Activated naive CD4-positive, alpha-beta T cell treated with anti-CD3 and anti-CD28 coated beads, Interleukin-2, amount 50 U/mL, for 16 hours (primary cell): ENCODE measurements at regions not wholly inside any gene's neighbourhood (a gene's known extent, or its start where the extent isn't known, plus 50 kb on each side); places are given as distances from the start of the nearest gene placed in this dataset.

Experiments
- DNase-seq: peaks from one replicate; pipeline ENCODE4 v3.0.0-alpha.2; 2020

DNA sequence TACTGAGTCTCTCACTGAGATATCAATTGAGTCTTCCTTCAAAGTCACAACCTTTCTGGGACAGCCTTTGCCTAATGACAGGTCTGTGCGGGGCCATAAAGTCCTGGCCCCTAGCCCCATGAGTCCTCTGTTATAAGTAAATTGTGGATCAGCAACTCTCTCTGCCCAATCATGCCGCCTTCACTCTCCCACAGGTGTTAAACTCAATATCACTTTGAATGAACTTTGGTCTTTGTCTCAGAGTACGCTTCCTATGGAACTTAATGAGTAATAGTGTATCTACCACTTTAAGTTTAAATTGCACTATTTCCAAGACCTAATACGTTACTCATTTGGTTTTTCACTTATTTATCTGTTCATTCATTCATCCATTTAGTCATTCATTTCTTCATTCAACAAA lies 826.4 kb downstream of the TUSC7 start:
- DNase-seq: no peak

DNA sequence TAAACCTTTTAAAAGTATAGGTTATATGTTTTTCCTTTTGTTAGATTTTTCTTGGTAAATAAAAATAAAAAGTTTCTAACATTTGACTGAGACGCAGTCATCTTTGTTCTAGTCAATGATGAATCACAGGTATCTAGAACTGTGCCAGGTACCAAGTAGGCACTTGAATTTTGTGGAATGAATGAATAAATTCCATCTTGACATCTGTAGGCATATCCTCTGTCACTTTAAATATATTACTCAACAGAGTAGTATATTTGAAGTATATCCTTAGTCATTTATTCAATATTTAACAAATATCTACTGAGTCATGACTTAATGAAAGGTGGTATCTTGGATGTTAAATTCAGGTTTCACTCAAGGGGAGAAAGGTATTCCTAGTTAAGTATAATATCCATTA lies 828.4 kb downstream of the TUSC7 start:
- no peak for DNase-seq

DNA sequence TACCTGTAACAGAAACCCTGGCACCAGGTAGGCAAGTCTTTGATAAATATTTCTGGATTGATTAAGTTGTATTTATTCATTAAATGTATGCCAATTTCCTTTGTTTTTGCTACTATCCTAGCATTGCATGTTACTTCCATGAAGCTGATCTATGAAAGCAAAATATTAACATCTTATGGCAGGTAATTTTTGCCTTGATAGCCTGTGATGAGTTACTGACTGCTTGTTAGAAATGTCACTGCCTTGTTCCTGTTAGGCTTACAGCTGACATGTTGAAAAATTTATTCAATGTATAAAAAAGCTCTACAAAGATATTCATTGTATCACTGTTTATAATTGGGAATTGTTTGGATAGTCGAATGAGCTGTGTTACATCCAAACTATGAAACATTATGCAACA lies 830.1 kb downstream of the TUSC7 start:
- no peak for DNase-seq

DNA sequence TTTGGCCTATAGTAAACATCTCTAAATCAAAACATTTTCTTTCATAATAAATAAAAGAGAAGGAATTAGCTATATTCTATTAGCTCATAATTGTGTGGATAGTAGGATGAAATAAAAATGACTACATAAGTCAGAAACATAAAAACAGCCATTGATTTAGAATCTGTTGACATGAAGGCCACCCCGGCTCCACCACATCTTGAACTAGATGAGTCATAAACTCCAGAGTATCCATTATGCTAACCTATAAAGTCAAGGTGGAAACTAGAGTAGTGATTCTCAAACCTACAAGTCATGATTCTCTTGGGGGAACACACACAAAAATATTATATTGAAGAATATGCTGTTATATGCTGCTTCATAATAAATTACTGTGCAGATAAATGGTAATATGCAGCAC lies 831.0 kb downstream of the TUSC7 start:
- no peak for DNase-seq

DNA sequence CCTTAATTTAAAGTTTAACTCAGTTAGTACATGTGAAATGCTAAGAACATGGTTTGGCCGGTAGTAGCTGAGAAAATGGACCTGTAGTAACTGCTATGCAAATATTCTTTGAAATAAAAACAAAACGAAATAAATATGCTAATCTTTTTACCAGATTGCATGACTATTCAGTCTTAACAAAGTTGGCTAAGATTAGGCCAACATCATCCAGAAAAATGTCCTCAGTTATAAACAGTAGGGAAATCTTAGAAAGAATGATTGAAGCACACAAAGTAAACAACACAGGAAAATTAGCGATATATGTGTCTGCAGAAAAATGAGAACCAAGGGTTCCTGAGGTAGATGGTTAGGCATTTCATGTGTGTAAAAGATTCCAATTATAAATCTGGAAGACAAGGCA lies 832.1 kb downstream of the TUSC7 start:
- no peak for DNase-seq

DNA sequence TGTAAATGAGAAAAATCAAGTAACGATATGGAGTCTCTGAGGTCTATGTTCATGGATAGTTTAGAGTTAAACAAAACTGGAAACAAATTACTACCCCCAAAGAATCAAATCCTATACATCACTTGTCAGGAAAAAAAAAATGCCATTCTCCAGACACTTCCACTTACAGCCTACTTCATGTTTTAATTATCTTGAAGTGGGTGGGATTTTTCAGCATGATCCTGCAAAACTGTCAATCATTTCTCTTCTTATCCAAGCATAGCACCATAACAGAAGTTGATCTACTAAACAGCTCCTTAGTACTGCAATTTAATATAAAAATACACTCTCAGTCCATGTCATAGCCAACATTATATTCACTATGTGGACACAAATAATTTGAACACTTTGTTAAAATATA lies 833.9 kb downstream of the TUSC7 start:
- DNase-seq: no peak

DNA sequence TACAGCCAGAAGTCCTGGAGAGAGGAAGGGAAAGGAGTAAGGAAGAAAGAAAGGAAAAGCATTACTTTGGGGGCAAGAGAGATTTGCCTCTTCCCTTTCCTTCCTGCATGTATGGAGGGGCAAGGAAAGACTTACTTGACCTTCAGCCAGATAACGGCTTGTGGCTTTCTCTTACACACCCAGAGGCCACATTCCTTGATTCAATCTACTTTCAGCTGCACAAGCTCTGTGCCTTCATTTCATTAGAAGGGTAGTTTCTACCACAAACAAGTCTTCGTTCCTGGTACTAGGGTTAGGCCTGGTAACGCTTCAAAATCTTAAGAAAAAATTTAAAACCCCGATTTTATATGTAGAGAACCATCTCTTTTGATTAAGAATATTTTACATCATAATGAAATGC lies 835.9 kb downstream of the TUSC7 start:
- DNase-seq: no peak

DNA sequence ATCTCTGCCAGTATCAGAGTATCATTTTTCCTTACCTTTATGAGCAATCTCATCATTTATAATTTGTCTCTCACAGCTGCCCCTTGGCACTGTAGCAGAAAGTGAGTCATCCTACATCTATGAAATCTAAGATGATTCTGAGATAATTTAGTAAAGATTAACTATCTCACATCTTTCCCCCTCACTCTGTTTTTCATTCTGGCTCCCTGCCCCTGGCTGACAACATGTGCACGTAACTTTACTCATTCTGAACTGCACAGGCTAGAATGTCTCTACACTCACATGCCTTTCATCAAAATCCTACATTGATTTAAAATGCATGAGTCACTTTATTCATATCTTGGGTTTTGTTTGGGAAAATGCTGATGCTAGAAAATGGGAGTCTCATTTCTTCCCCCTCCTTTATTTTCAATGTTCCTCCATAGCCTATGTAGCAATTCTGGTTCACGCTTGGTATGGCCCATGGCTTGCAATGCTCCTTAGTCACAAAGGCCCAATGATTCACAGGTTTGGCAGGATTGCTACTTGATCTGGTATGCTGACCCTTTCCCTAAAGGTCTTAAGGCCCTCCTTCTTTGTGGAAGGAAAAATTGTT lies 838.5 kb downstream of the TUSC7 start:
- no peak for DNase-seq

DNA sequence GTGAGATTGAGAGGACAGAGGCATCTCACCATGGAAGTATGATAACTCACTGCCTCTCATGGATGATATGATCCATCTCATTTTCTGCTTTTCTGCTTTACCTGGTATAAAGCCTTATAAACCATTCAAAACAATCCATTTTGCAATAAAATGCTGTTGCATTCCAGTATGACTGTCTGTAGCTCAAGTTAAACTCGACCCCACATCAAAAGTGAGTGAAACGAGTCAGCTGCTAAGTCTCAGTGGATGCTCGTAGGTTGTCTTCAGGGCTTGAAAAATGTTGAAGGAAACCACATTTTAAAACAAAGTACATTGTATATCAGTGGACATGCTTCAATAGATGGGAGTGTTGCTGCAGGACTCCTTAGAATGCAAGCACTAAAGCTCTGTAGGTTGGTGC lies 839.0 kb downstream of the TUSC7 start:
- no peak for DNase-seq

DNA sequence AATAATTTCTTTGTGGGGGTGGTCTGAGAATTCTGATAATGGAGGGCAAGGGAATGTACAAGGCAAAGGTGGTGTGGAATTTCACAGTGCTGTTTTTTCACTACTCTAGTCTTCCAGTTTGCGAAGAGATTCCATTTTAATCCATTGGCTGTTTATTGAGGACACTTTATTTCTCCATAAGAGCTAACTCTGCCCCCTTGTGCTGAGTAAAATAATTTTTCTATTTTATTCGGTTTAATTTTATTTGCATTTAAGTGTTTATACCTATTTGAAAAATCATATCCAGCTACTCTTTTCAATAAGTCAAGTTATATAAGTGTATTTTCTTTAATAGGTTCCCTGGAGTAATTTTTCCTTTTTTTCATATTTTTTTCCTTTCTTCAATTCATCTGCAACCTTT lies 840.1 kb downstream of the TUSC7 start:
- no peak for DNase-seq

DNA sequence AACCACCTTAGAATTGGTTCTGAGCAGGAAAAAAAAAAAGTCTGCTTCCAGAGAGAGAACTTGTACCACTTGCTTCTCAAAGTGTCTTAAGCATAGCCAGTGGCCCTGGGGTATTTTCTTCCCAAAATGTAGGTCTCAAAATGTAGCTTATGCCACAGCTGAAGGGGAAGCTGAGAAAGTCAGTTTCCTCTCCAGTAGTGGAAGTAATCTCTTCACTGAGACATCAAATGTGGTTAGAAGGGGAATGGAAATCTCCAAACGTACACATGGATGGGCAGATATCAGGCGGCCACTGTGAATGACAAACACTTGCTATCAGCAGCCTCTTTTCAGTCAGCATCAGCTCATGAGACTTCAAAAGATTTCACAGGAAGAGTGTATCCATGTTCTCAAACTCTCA lies 841.2 kb downstream of the TUSC7 start:
- DNase-seq: no peak

DNA sequence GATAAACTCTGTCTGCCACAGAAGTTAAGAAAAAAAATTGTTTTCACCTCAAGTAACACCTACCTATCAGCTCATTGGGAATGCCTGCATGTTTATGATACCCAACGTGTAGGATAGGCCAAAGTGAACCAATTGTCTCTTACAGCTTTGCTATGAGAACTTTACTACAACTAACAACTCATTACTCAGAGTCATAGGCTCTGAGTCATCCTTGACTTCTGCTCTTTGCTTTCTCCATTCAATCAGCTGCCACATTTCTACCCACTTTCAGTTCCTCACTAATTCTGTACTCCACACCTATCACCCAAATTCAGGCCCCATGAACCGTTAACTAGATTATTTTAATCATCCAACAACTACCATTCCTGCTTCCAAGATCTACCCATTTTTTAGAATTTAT lies 843.9 kb downstream of the TUSC7 start:
- DNase-seq: no peak

DNA sequence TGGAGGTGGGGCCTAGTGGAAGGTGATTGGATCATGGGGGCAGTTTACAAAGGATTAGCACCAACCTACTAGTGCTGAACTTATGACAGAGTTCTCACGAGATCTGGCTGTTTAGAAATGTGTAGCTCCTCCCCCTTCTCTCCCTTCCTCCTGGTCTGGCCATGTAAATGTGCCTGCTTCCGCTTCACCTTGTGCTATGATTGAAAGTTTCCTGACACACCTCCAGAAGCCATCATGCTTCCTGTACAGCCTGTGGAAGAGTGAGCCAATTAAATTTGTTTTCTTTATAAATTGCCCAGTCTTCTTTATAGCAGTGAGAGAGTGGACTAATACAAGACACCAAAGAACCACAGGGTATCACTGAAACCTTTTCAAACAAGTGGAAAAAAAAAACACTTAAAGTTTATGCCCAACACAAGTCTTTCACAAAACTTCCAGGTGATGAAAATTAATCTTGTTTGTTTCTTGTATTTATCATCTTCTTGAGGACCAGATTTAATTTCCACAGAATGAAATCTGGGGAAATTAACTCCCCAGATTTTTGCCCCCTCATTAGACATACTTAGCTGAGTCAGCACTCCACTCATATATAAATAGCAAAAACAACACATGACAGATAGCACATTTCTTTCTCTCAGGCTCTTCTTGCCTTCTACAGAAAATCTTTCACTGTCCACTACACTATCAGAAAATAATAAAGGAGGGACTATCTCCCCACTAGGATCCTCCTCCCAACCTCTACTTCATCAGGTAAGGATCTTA lies 847.2 kb downstream of the TUSC7 start:
- no peak for DNase-seq

DNA sequence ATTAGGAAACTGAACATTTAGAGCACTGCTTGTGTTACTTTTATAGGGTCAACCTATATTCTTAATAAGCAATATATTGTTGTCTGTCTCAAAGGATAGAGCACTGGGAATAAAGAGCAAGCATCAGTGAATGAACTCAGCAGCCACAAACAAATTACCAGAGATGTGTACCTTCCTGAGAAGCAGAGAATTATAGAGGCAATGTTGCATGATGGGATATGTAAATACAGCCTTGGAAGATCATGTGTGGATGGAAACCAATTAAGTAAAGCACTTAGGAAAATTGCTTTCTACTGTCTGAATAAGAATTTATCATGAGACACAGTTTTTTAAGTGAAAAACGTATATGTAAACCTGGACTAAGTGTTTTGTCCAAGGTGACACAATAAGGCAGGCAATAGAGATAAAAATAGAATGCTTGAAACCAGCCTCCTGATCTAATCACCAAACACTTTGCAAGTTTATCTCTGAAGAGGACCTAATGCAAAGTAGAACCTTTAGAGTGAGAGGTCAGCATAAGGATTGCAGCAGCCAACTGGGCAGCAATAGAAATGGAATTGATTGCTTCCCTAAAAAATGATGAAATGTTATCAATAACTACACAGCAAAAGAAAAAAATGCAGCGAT lies 848.0 kb downstream of the TUSC7 start:
- no peak for DNase-seq

DNA sequence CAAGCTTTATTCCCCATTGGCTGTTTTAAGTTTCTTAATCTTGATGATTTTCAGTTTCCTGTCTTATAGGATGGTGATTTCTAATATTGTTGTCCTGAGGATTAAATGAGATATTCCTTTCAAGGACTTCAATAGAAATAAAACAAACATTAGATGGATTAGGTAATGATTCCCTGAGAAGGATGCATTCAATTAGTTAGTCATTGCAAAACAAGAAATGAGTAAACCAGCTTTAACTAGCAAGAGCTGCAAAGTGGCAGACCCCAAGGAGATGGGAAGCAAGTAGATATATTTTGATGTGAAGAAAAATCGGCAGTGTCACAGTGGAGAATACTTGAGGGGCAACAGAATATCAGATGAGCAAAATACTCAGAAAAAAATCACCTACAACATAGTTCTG lies 849.1 kb downstream of the TUSC7 start:
- no peak for DNase-seq

DNA sequence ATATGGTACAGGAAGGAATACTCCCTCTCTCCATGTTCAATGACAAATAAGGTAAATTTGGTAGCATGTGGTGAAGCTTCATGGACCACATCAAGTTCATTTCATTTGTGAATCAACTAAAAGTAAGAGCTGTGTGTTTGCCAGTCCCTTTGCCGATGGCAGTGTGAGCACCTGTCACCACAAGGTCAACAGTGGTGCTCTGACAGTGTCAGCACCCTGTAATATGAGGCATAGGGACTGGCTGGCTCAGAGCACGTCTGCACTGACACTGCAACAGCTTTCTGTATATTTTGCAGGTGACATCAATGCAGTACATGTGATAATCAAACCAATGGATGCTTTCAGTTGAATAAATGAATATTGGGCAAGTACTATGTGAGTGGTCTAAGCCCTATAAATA lies 852.4 kb downstream of the TUSC7 start:
- DNase-seq: no peak

DNA sequence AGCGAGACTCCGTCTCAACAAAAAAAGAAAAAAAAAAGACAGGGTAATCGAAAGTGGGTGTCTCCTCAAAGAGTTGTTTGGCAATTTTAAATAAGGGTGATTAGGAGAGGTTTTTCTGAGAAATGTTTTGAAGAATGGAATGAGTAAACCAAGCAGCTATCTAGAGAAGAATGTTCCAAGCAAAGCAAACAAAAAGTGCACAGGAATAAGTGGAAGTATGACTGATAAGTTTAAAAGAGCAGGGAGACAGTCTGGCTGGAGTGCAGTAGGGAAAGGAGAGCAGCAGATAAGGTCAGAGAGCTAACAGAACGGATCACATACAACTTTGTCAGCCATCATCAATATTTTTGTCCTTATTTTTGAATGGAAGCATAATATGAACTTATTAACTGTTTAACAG lies 853.5 kb downstream of the TUSC7 start:
- no peak for DNase-seq

DNA sequence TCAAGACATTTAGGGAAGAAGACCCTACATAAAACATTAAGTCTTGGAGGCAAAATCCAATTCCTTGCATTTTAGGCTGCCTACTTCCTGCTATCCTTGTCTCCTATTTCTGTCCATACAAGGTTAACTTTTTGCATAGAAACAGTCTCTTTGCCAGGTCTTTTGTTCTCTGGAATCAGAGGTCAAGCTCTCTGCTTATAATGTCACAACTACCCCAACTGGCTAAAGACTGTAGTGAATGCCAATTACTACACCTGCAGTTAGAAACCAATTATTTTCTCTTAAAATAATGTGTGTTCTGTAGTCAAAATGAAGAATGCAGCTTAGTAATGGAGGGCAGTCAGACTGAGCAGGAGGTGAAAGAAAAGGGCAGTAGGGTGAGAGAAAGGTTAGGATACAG lies 856.2 kb downstream of the TUSC7 start:
- DNase-seq: no peak

DNA sequence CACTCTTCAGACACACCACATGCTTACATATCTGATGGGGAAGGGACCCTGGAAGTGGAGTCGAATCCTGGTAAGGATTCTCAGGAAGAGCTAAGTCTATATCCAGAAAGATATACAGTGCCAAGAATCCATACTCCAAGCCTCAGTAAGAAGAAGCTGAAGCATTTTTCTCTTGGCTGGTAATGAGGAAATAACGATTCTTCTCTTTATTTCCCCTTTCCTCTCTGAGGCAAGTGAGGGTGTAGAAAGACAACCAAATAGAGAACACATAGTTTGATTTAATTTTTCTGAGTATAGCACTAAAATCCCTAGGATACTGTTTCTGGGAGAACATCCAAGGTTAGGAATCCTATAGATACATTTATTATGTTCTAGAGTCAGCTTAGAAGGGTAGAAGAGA lies 857.3 kb downstream of the TUSC7 start:
- no peak for DNase-seq

DNA sequence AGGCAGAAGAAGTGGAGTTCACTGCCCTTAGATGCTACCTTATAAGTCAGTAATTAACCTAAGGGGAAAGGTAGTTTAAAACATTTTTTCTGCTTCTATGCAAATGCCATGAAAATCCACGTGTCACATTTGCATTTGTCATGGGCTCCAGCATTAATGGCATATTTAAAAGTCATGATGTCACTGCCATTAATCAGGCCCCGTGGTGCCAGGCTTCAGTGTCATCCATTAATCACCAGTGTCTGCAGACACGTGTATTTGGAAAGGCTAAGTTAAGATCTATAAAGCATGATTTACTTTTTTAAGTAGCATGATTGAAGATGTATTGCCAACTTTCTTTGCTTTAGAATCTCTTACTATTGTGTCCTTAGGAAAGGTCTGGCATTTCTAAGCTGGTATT lies 857.8 kb downstream of the TUSC7 start:
- no peak for DNase-seq

DNA sequence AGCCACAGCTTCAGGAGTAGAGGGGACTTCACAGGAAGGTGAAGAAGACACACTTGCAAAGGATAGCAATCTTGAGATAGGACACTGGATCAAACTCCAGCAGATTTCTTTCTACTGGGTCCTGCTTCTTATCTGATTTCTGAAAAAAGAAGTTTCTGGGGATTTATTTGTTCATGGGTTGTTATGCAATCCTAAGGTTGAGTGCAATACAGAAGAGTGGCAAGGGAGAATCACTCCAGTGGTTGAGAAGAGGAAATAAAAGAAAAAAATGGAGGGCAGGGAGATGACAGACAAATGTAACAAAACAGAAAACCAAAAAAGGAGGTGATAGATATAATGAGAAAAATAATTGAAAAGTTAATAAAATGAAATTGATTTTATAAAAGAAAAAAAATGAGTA lies 858.3 kb downstream of the TUSC7 start:
- no peak for DNase-seq

DNA sequence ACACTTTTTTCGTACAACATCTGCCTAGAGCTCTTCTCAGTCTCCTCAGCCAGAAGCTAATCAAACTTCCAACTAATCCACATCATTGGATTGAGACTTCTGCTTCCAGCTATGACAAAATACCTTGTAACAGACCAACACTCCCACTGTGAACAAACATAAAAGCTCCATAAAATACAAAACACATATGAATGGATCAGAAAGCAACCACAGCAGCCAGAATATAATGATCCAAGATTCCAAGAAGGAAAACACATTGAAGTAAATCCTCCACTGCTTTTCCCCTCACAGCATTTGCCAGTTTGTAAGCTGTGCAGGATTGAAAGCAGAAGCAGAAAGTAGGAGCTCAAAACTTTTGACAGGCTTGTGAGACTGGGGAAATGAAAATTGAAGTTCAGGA lies 863.2 kb downstream of the TUSC7 start:
- no peak for DNase-seq

DNA sequence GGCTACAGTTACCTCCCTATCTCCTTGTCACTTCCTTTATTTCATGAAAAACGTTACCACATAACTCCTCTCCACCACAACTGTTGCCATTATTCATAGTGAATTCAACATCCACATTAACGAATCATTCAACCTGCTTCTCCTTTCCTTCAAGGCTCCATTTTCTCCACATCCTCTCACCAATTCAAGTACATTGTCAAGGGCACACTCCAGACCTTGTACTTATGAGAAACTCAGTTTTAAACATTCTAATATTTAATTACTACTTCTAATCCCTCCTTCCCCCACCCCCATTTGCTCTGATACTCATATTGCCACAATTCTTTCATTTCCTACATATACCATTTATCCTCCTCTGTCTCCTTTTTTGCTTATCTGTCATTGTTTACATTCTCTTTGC lies 871.2 kb downstream of the TUSC7 start:
- no peak for DNase-seq

DNA sequence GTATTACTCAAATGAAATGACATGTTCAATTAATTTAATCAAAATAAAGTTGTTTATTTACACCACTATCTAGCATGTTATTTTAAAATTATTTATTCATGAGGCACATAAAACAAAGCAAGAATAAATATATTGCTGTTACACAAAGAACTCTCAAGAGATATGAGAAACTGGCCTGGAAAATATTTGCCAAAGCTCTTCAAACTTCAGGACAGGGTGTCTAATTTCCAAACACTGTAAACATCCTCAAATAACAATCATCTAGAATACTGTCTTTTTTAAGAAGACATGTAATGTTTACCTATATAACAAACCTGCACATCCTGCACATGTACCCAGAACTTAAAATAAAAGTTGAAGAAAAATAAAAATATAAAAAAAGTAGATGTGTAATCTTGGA lies 876.6 kb downstream of the TUSC7 start:
- no peak for DNase-seq

DNA sequence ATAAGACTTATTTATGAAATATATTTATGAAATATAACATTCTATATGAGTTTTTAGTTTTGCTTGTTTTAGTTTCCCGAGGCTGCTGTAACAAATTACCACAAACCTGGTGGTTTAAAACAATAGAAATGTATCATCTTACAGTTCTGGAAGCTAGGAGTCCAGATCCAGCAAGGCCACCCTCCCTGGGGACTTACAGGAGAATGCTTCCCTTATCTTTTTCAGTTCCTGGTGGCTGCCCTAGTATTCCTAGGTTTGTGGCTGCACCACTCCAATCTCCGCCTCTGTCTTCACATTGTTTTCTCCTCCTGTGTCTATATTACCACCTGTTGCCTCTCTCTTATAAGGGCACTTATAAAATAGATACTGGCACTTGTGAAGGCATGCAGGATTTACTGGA lies 877.8 kb downstream of the TUSC7 start:
- DNase-seq: no peak
